OCI-LY3 (cell line): ENCODE measurements at regions not wholly inside any gene's neighbourhood (a gene's known extent, or its start where the extent isn't known, plus 50 kb on each side); places are given as distances from the start of the nearest gene placed in this dataset.

Experiments used
- H2AFZ ChIP-seq: fragments of 200-600, 300-600 bp; shearing (Covaris generic); 2 replicates; pipeline ENCODE4 v1.6.0; 2014; ENCODE audit warnings: antibody characterized with exemption, low read depth, low read length
- H3K27ac ChIP-seq: fragments of 200-600, 300-600 bp; sonication (generic); 2 replicates; pipeline ENCODE4 v1.5.1; 2014; ENCODE audit warnings: mild to moderate bottlenecking, low read length, moderate library complexity, mixed read lengths
- H3K27me3 ChIP-seq: fragments of 200-600, 300-600 bp; sonication (generic); 2 replicates; pipeline ENCODE4 v1.6.1; 2014; ENCODE audit warnings: low read depth, low read length, mixed read lengths
- H3K36me3 ChIP-seq: fragments of 200-600, 300-600 bp; sonication (generic); replicated peaks from 2 replicates; pipeline ENCODE3; 2014; ENCODE audit warnings: low read depth, low read length, mixed read lengths
- H3K4me1 ChIP-seq: fragments of 300-600, 200-600 bp; sonication (generic); 2 replicates; pipeline ENCODE4 v1.6.1; 2014; ENCODE audit warnings: low read length, mixed read lengths
- H3K4me2 ChIP-seq: fragments of 200-600, 300-600 bp; sonication (generic); 2 replicates; pipeline ENCODE4 v1.6.1; 2014; ENCODE audit warnings: low read length, mixed read lengths
- H3K4me3 ChIP-seq: fragments of 300-600, 200-600 bp; sonication (generic); 2 replicates; pipeline ENCODE4 v1.5.1; 2014; ENCODE audit warnings: antibody characterized with exemption, mild to moderate bottlenecking, low read length, moderate library complexity
- H3K79me2 ChIP-seq: fragments of 300-600, 200-600 bp; shearing (Covaris generic); 2 replicates; pipeline ENCODE4 v1.6.1; 2014; ENCODE audit warnings: mild to moderate bottlenecking, low read length, mixed read lengths
- H3K9ac ChIP-seq: fragments of 300-600, 200-600 bp; shearing (Covaris generic); 2 replicates; pipeline ENCODE4 v1.6.0; 2014; ENCODE audit warnings: mild to moderate bottlenecking, low read length, moderate library complexity
- H3K9me3 ChIP-seq: fragments of 200-600, 300-600 bp; shearing (Covaris generic); 2 replicates; pipeline ENCODE4 v1.6.1; 2014; ENCODE audit warnings: low read length, mixed read lengths; ENCODE audit not compliant: insufficient read depth
- H4K20me1 ChIP-seq: fragments of 200-600, 300-600 bp; sonication (generic); 2 replicates; pipeline ENCODE4 v1.6.1; 2016; ENCODE audit warnings: low read length, mixed read lengths; ENCODE audit not compliant: insufficient read depth
- CTCF ChIP-seq: fragments of 200-600, 300-600 bp; sonication (generic); IDR thresholded peaks from 2 replicates; pipeline ENCODE4 v1.5.1; 2014; ENCODE audit warnings: antibody characterized with exemption, low read length, low read depth
- EZH2phosphoT487 ChIP-seq: fragments of 200-600 bp; shearing (Covaris generic); IDR thresholded peaks from 2 replicates; pipeline ENCODE4 v1.6.1; 2018; ENCODE audit warnings: antibody characterized with exemption, mixed run types, low read depth

DNA sequence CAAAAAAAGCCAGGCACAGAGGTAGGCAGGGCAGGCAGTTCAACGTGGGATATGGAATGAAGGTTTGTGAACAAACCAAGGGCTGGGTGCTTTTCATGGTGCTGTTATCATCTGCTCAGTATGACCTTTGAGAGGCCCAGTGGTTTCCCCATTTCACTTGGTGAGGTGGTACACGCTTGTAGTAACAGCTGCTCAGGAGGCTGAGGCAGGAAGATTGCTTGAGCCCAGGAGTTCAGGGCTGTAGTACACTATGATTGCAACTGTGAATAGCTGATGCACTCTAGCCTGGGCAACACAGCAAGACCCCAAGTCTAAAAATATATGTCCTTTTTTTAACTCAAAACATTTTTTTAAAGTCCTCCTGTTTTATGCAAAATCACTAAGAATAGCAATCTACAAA, 174.8 kb downstream of the ENC1 start:
- peaks cover 6% of the 10 kb centered on the region; the same call in 1 of the 2 replicates for H3K27me3 ChIP-seq
- no peaks in the 10 kb centered on the region for H3K79me2 ChIP-seq
- H3K4me3 ChIP-seq = no peak overlapping the region
- no peak overlapping the region for H3K4me2 ChIP-seq
- no peak overlapping the region for H2AFZ ChIP-seq
- H3K4me1 ChIP-seq = no peaks in the 10 kb centered on the region
- H3K9ac ChIP-seq = no peak overlapping the region
- TF ChIP-seq CTCF (no peak), EZH2phosphoT487 (no peak)
- H3K36me3 ChIP-seq = no peaks in the 10 kb centered on the region
- no peaks in the 10 kb centered on the region for H4K20me1 ChIP-seq
- H3K9me3 ChIP-seq = no peaks in the 10 kb centered on the region
- H3K27ac ChIP-seq = no peak overlapping the region

DNA sequence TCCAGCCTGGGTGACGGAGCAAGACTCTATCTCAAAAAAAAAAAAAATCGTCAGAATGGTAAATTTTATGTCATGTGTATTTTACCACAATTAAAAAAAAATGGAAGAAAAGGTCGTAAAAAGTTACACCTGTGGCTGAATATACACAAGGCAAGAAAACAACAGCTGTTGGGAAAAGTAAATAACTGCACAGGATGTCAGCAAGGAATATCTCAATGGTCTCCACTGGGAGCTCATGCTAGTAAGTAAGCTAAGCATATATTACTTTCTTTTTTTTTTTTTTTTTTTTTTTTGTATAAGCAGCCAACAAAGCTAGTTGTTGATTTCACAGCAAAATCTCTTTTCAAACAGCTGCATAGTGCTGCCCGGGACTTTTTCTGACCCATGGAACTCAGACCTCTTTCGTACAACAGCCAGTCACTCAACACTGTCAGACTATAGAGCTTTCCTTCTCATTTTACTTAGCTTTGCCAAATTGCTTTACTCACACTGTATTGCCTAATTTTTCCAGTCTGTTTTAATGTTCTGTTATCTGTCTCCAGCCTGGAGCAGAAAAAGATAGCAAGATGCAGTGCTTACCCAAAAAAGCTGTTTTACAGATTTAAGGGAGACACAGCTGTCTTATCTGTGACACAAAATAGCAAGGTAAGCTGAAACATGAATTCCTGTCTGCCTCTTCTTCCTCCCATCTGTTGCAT, 175.9 kb downstream of the ENC1 start:
- Histone ChIP-seq H3K27me3 (peaks cover 6% of the 10 kb centered on the region; the same call in 1 of the 2 replicates), H3K36me3 (no peaks in the 10 kb centered on the region), H3K4me3 (no peak overlapping the region), H3K9me3 (no peaks in the 10 kb centered on the region), H3K9ac (no peak overlapping the region), H4K20me1 (no peaks in the 10 kb centered on the region), H3K27ac (no peak overlapping the region), H3K4me2 (no peak overlapping the region), H3K4me1 (no peaks in the 10 kb centered on the region), H3K79me2 (no peaks in the 10 kb centered on the region), H2AFZ (no peak overlapping the region)
- no peak for TF ChIP-seq CTCF
- TF ChIP-seq EZH2phosphoT487 = no peak

DNA sequence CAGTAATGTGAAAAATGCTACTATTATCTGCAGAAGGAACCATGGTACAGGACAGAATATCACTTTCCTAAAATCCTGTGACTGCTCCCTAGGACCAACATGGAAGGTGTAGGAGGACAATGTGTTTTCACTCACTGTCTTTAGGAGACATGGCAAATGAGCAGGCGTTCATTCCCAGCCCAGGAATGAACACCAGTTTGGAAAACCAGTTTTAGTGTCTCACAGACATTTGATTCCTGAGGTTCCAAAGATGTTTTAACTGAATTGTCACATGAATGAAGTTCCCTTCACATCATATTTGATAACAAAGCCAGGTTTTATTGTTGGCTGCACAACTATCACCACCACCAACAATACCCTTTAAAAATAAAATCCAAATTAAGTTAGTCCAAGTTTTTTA, 178.2 kb downstream of the ENC1 start:
- no peaks in the 10 kb centered on the region for H3K36me3 ChIP-seq
- H3K4me2 ChIP-seq = no peak overlapping the region
- H3K27me3 ChIP-seq = peaks cover 6% of the 10 kb centered on the region; the same call in 1 of the 2 replicates
- no peaks in the 10 kb centered on the region for H4K20me1 ChIP-seq
- no peaks in the 10 kb centered on the region for H3K79me2 ChIP-seq
- H3K9ac ChIP-seq = no peak overlapping the region
- H2AFZ ChIP-seq = no peak overlapping the region
- H3K9me3 ChIP-seq = no peaks in the 10 kb centered on the region
- TF ChIP-seq CTCF (no peak), EZH2phosphoT487 (no peak)
- no peak overlapping the region for H3K4me3 ChIP-seq
- H3K27ac ChIP-seq = no peak overlapping the region
- H3K4me1 ChIP-seq = no peaks in the 10 kb centered on the region

DNA sequence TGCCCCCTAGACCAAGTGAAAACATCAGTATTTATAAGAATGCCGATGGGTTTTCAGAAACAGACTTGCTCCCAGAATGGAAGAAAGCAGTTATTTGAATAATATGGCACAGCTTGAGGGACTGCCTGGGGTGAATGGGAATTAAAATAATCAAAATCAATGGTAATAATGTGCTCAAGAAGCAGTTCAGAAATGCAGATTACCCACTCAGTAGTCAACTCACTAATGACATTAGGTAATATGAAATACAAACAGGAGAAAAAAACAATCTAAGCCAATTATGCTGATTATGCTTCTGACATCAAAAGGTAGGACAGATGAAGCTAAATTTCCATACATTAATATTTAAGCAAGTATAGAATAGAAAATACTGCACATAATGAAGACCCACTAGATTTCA, 179.3 kb downstream of the ENC1 start:
- Histone ChIP-seq H3K4me1 (no peaks in the 10 kb centered on the region), H3K36me3 (no peaks in the 10 kb centered on the region), H3K4me2 (no peak overlapping the region), H3K9me3 (no peaks in the 10 kb centered on the region), H3K79me2 (no peaks in the 10 kb centered on the region), H3K9ac (no peak overlapping the region), H3K27me3 (peaks cover 6% of the 10 kb centered on the region; the same call in 1 of the 2 replicates), H2AFZ (no peak overlapping the region), H3K27ac (no peak overlapping the region), H3K4me3 (no peak overlapping the region), H4K20me1 (no peaks in the 10 kb centered on the region)
- TF ChIP-seq CTCF (no peak), EZH2phosphoT487 (no peak)
